Liver (tissue), 8 donors: ENCODE measurements at regions not wholly inside any gene's neighbourhood (a gene's known extent, or its start where the extent isn't known, plus 50 kb on each side); places are given as distances from the start of the nearest gene placed in this dataset.

ENCODE experiments used
- DNase-seq: peaks from one replicate; pipeline ENCODE4 v3.0.0-alpha.2; 2017; ENCODE audit warnings: low spot score
- H3K27ac ChIP-seq, 2 donors: one replicate each; pipeline ENCODE4 v1.7.0; 2013; ENCODE audit warnings: inconsistent platforms in 2 of 2, low read length in 2 of 2, control low read depth in 1 of 2, low read depth in 1 of 2, mild to moderate bottlenecking in 1 of 2
- H3K27me3 ChIP-seq, 4 donors: one replicate each; pipeline versions ENCODE4 v1.6.1 to v1.7.0; 2013; ENCODE audit warnings: low read length in 3 of 4, inconsistent platforms in 1 of 4, mild to moderate bottlenecking in 1 of 4, moderate library complexity in 1 of 4; ENCODE audit not compliant: control insufficient read depth in 4 of 4, insufficient read depth in 4 of 4
- H3K36me3 ChIP-seq, 4 donors: one replicate each; pipeline versions ENCODE4 v1.6.1 to v1.7.0; 2013; ENCODE audit warnings: low read length in 3 of 4, mild to moderate bottlenecking in 3 of 4, low read depth in 1 of 4, moderate library complexity in 1 of 4; ENCODE audit not compliant: control insufficient read depth in 4 of 4, insufficient read depth in 3 of 4
- H3K4me1 ChIP-seq, 4 donors: one replicate each; pipeline versions ENCODE4 v1.6.1 to v1.7.0; 2013; ENCODE audit warnings: low read length in 3 of 4, mild to moderate bottlenecking in 3 of 4, moderate library complexity in 1 of 4; ENCODE audit not compliant: control insufficient read depth in 4 of 4, insufficient read depth in 4 of 4
- H3K4me3 ChIP-seq, 3 donors: one replicate each; pipeline versions ENCODE4 v1.6.1 to v1.7.0; 2013; ENCODE audit warnings: low read length in 3 of 3, control low read depth in 1 of 3, low read depth in 1 of 3, mild to moderate bottlenecking in 1 of 3
- H3K9ac ChIP-seq, 2 donors: one replicate each; pipeline ENCODE4 v1.7.0; 2013; ENCODE audit warnings: low read length in 2 of 2, mild to moderate bottlenecking in 2 of 2, moderate library complexity in 2 of 2, control low read depth in 1 of 2, low read depth in 1 of 2
- H3K9me3 ChIP-seq, 4 donors: one replicate each; pipeline versions ENCODE4 v1.6.1 to v1.7.0; 2013; ENCODE audit warnings: low read length in 3 of 4; ENCODE audit not compliant: control insufficient read depth in 4 of 4
- CTCF ChIP-seq: fragments of 150-350 bp; IDR thresholded peaks from 2 replicates; pipeline ENCODE4 v1.5.1; 2017; ENCODE audit warnings: improper control_type of control experiment, low read depth, low read length; ENCODE audit not compliant: missing input control
- EGR1 ChIP-seq, 2 donors: IDR thresholded peaks; 2 replicates each; pipeline ENCODE4 v1.6.1; 2016 to 2018; ENCODE audit warnings: antibody characterized with exemption in 2 of 2, low read depth in 2 of 2
- FOXA1 ChIP-seq: IDR thresholded peaks from 2 replicates; pipeline ENCODE4 v1.6.1; 2016; ENCODE audit warnings: antibody characterized with exemption
- GABPA ChIP-seq, 2 donors: IDR thresholded peaks in 1 of 2; conservative IDR thresholded peaks in 1 of 2; 2 replicates each; pipeline ENCODE4 v1.6.1; 2016; ENCODE audit warnings: antibody characterized with exemption in 2 of 2, mild to moderate bottlenecking in 1 of 2, moderate library complexity in 1 of 2
- HNF4A ChIP-seq, 2 donors: conservative IDR thresholded peaks; 2 replicates each; pipeline ENCODE4 v1.6.1; 2016; ENCODE audit warnings: antibody characterized with exemption in 2 of 2, mild to moderate bottlenecking in 2 of 2
- HNF4G ChIP-seq: IDR thresholded peaks from 2 replicates; pipeline ENCODE4 v1.6.1; 2016; ENCODE audit warnings: antibody characterized with exemption
- NR2F2 ChIP-seq: IDR thresholded peaks from 2 replicates; pipeline ENCODE4 v1.6.1; 2016; ENCODE audit warnings: antibody characterized with exemption
- RAD21 ChIP-seq, 2 donors: IDR thresholded peaks; 2 replicates each; pipeline ENCODE4 v1.6.1; 2016; ENCODE audit warnings: antibody characterized with exemption in 2 of 2, mild to moderate bottlenecking in 2 of 2
- REST ChIP-seq: IDR thresholded peaks from 2 replicates; pipeline ENCODE4 v1.6.1; 2016; ENCODE audit warnings: antibody characterized with exemption, mild to moderate bottlenecking
- SP1 ChIP-seq: IDR thresholded peaks from 2 replicates; pipeline ENCODE4 v1.6.1; 2018; ENCODE audit warnings: antibody characterized with exemption, mild to moderate bottlenecking
- TAF1 ChIP-seq: conservative IDR thresholded peaks from 2 replicates; pipeline ENCODE4 v1.6.1; 2016; ENCODE audit warnings: antibody characterized with exemption, mild to moderate bottlenecking
- WGBS: extraction: QIAGEN DNeasy Blood & Tissue Kit; methylation state at CpG from one replicate; pipeline ENCODE4 v1.1.7; 2013; 5-methylcytosine and 5-hydroxymethylcytosine counted together
- donor health status: healthy.
- donor health status: healthy.
- donor health status: healthy.
- donor health status: healthy.
- donor health status: healthy.

- H3K36me3 ChIP-seq: no peaks in the 10 kb centered on the region
- no peaks in the 10 kb centered on the region for H3K9me3 ChIP-seq
- no peak overlapping the region for H3K27ac ChIP-seq
- no peaks in the 10 kb centered on the region for H3K4me1 ChIP-seq
- no peak overlapping the region for H3K9ac ChIP-seq
- no peak overlapping the region for H3K4me3 ChIP-seq
- no peaks in the 10 kb centered on the region for H3K27me3 ChIP-seq
- TF ChIP-seq HNF4A (conservative IDR thresholded peaks at IDR 0.05) (no peak), TAF1 (no peak), RAD21 (IDR thresholded peaks at IDR 0.05) (no peak), CTCF (no peak), REST (no peak), HNF4G (no peak), GABPA (IDR thresholded peaks at IDR 0.05 in 1 of 2, conservative IDR thresholded peaks at IDR 0.05 in 1 of 2) (no peak), NR2F2 (no peak), SP1 (no peak), EGR1 (IDR thresholded peaks at IDR 0.05; ENCODE audit: low read depth in 2 of 2) (no peak), FOXA1 (no peak)
- DNase-seq: no peak
Measured at GRCh38 chr10:111871458-111871857, 312.1 kb downstream of the GPAM start.

GRCh38 chr10:111872591-111872990 is 311.0 kb downstream of the GPAM start:
- H3K4me1 ChIP-seq: no peaks in the 10 kb centered on the region
- H3K9ac ChIP-seq: no peak overlapping the region
- H3K4me3 ChIP-seq: no peak overlapping the region
- H3K36me3 ChIP-seq: no peaks in the 10 kb centered on the region
- no peaks in the 10 kb centered on the region for H3K9me3 ChIP-seq
- TF ChIP-seq REST (no peak), RAD21 (IDR thresholded peaks at IDR 0.05) (no peak)
- no peaks in the 10 kb centered on the region for H3K27me3 ChIP-seq
- no peak for DNase-seq
- WGBS: 55% methylated on average over 3 of the region's 3 CpGs
- H3K27ac ChIP-seq: no peak overlapping the region
